GM12878 (cell line): ENCODE measurements at regions not wholly inside any gene's neighbourhood (a gene's known extent, or its start where the extent isn't known, plus 50 kb on each side); places are given as distances from the start of the nearest gene placed in this dataset.
"Not testable (repeated sequence)": the region's sequence is repeated elsewhere in the genome, so short reads cannot be mapped to it uniquely, and the experiment has no call there.

Experiments used
- ATAC-seq: fragments of 200-7000 bp; cut with Tn5 transposase; 3 replicates; pipeline ENCODE4 v1.9.1; 2020; ENCODE audit warnings: mild to moderate bottlenecking, moderate library complexity
- BruUV-seq: library from RNA; stranded (reverse); fragments of 400-500 nt; replicated peaks from 2 replicates; lab custom pipeline; 2021; lab: Mats Ljungman, UMichigan
- CTCF ChIA-PET: fragments of 300-600 bp; sonication (Branson Sonifier 250); formaldehyde crosslinking; extraction: SDS; loops from one replicate; lab custom pipeline; 2021; ENCODE audit warnings: inconsistent platforms; lab: Yijun Ruan, JAX
- POLR2A ChIA-PET: fragments of 350-600 bp; formaldehyde crosslinking; extraction: SDS; loops from one replicate; lab custom pipeline; 2021; ENCODE audit warnings: inconsistent platforms; lab: Charles Lee
- RAD21 ChIA-PET: fragments of 300-600 bp; sonication (Branson Sonifier 250); formaldehyde crosslinking; loops from one replicate; lab custom pipeline; 2023; ENCODE audit warnings: antibody characterized with exemption; ENCODE audit not compliant: unreplicated experiment; lab: Charles Lee
- SMC1A ChIA-PET: fragments of 300-600 bp; sonication (Branson Sonifier 250); formaldehyde crosslinking; loops from one replicate; lab custom pipeline; 2023; ENCODE audit not compliant: unreplicated experiment, uncharacterized antibody; lab: Charles Lee
- DNase-seq: peaks from one replicate; pipeline ENCODE4 v3.0.0-alpha.2; 2011; ENCODE audit warnings: low read depth, low spot score
- FAIRE-seq: peaks from 3 replicates; lab custom pipeline; 2011; peaks lifted over from hg19 to GRCh38; lab: Jason Lieb, UNC
- H2AFZ ChIP-seq: 2 replicates; pipeline ENCODE4 v1.6.0; 2011; ENCODE audit warnings: low read depth, low read length, control low read depth; ENCODE audit not compliant: control insufficient read depth
- H3K27ac ChIP-seq: 2 replicates; pipeline ENCODE4 v1.5.1; 2011; ENCODE audit warnings: control low read depth; ENCODE audit not compliant: control insufficient read depth, insufficient read depth
- H3K27me3 ChIP-seq, 2 experiments: replicated peaks in 1 of 2; 2 replicates each; pipeline versions ENCODE4 v1.6.0 to v1.6.1; 2011; ENCODE audit warnings: low read length in 1 of 2; ENCODE audit not compliant: control insufficient read depth in 2 of 2, insufficient read depth in 2 of 2
- H3K36me3 ChIP-seq, 2 experiments: 2 replicates each; pipeline ENCODE4 v1.5.1; 2011; ENCODE audit warnings: low read length in 1 of 2; ENCODE audit not compliant: control insufficient read depth in 2 of 2, insufficient read depth in 2 of 2
- H3K4me1 ChIP-seq: 2 replicates; pipeline ENCODE4 v1.6.1; 2011; ENCODE audit warnings: mild to moderate bottlenecking, low read length, moderate library complexity, mixed read lengths; ENCODE audit not compliant: control insufficient read depth, insufficient read depth
- H3K4me2 ChIP-seq: 2 replicates; pipeline ENCODE4 v1.6.0; 2011; ENCODE audit warnings: control low read depth; ENCODE audit not compliant: control insufficient read depth, insufficient read depth
- H3K4me3 ChIP-seq: fragments of 200-600 bp; sonication (generic); 2 replicates; pipeline ENCODE4 v1.5.1; 2016
- H3K79me2 ChIP-seq: 2 replicates; pipeline ENCODE4 v1.6.0; 2011; ENCODE audit warnings: low read length; ENCODE audit not compliant: control insufficient read depth, insufficient read depth
- H3K9ac ChIP-seq: 2 replicates; pipeline ENCODE4 v1.8.0; 2011; ENCODE audit warnings: low read length, control low read depth, mixed read lengths; ENCODE audit not compliant: control insufficient read depth, insufficient read depth
- H3K9me3 ChIP-seq: replicated peaks from 3 replicates; pipeline ENCODE4 v1.5.1; 2011; ENCODE audit warnings: mild to moderate bottlenecking, low read length; ENCODE audit not compliant: control insufficient read depth, insufficient read depth
- H4K20me1 ChIP-seq: 2 replicates; pipeline ENCODE4 v1.6.0; 2011; ENCODE audit not compliant: control insufficient read depth, insufficient read depth
- WGBS: methylation state at CpG from one replicate; pipeline ENCODE4 v1.1.6; 2016; ENCODE audit warnings: low lambda C conversion rate; ENCODE audit not compliant: insufficient replicate concordance, insufficient coverage; ENCODE audit errors: missing lambda C conversion rate; 5-methylcytosine and 5-hydroxymethylcytosine counted together
- in situ Hi-C: fragments of 300-500 bp; cut with MboI; formaldehyde crosslinking; loops from 9 replicates; pipeline ENCODE4 v1.14.3; 2018; ENCODE audit warnings: mixed read lengths
- intact Hi-C: fragments of 100-400 bp; cut with micrococcal nuclease; formaldehyde crosslinking; loops from one replicate; pipeline ENCODE4 v1.14.2; 2022; ENCODE audit not compliant: unreplicated experiment

- H3K4me1 ChIP-seq, POLR2A ChIA-PET, H3K79me2 ChIP-seq, in situ Hi-C loops, RAD21 ChIA-PET, H3K27ac ChIP-seq, FAIRE-seq, H3K4me2 ChIP-seq, H3K36me3 ChIP-seq, BruUV-seq, SMC1A ChIA-PET, DNase-seq, H2AFZ ChIP-seq, H3K27me3 ChIP-seq, ATAC-seq, H4K20me1 ChIP-seq, CTCF ChIA-PET, H3K9ac ChIP-seq, intact Hi-C loops, H3K9me3 ChIP-seq, H3K4me3 ChIP-seq: not testable (repeated sequence)
- 21% methylated on average over 2 of the region's 3 CpGs for WGBS
Measured at GRCh38 chr15:20597245-20597644, 55.6 kb upstream of the GOLGA6L6 start.

GRCh38 chr15:20594219-20594618 is 52.6 kb upstream of the GOLGA6L6 start:
- H2AFZ ChIP-seq, intact Hi-C loops, FAIRE-seq, ATAC-seq, H3K4me3 ChIP-seq, CTCF ChIA-PET, DNase-seq, H3K4me1 ChIP-seq, H4K20me1 ChIP-seq, H3K36me3 ChIP-seq, H3K79me2 ChIP-seq, H3K27ac ChIP-seq, in situ Hi-C loops, H3K4me2 ChIP-seq, H3K9me3 ChIP-seq, RAD21 ChIA-PET, H3K9ac ChIP-seq, SMC1A ChIA-PET, BruUV-seq, H3K27me3 ChIP-seq, POLR2A ChIA-PET: not testable (repeated sequence)
- no CpG with 5 or more reads among the region's 5 CpGs for WGBS

- H3K79me2 ChIP-seq, CTCF ChIA-PET, H3K4me2 ChIP-seq, H3K9ac ChIP-seq, RAD21 ChIA-PET, ATAC-seq, H3K4me1 ChIP-seq, H3K27me3 ChIP-seq, DNase-seq, H3K27ac ChIP-seq, H3K36me3 ChIP-seq, in situ Hi-C loops, H2AFZ ChIP-seq, H3K9me3 ChIP-seq, H3K4me3 ChIP-seq, SMC1A ChIA-PET, BruUV-seq, FAIRE-seq, H4K20me1 ChIP-seq, POLR2A ChIA-PET, intact Hi-C loops: not testable (repeated sequence)
- WGBS: no CpG with 5 or more reads among the region's 6 CpGs
Measured at GRCh38 chr15:20591936-20592335, 50.3 kb upstream of the GOLGA6L6 start.
